Neuronal stem cell (in vitro differentiated cells): ENCODE measurements at regions not wholly inside any gene's neighbourhood (a gene's known extent, or its start where the extent isn't known, plus 50 kb on each side); places are given as distances from the start of the nearest gene placed in this dataset.

ENCODE experiments used
- DNase-seq: peaks from one replicate; pipeline ENCODE4 v3.0.0-alpha.2; 2013; ENCODE audit warnings: low spot score
- H2AFZ ChIP-seq: one replicate; pipeline ENCODE4 v1.6.1; 2013; ENCODE audit warnings: mild to moderate bottlenecking, low read length, inconsistent platforms
- H2AK5ac ChIP-seq: 2 replicates; pipeline ENCODE4 v1.6.1; 2013; ENCODE audit warnings: low read depth, mild to moderate bottlenecking, inconsistent platforms, low read length, moderate library complexity, mixed read lengths
- H2BK120ac ChIP-seq: 2 replicates; pipeline ENCODE4 v1.6.1; 2013; ENCODE audit warnings: low read depth, mild to moderate bottlenecking, inconsistent platforms, low read length, moderate library complexity, mixed read lengths
- H2BK12ac ChIP-seq: one replicate; pipeline ENCODE4 v1.6.1; 2013; ENCODE audit warnings: low read length, inconsistent platforms
- H2BK15ac ChIP-seq: 2 replicates; pipeline ENCODE4 v1.6.1; 2013; ENCODE audit warnings: mild to moderate bottlenecking, low read length, inconsistent platforms, mixed read lengths
- H2BK5ac ChIP-seq: one replicate; pipeline ENCODE4 v1.6.1; 2013; ENCODE audit warnings: inconsistent platforms, mild to moderate bottlenecking, low read length, moderate library complexity
- H3K14ac ChIP-seq: one replicate; pipeline ENCODE4 v1.6.1; 2013; ENCODE audit warnings: low read length, inconsistent platforms
- H3K18ac ChIP-seq: 2 replicates; pipeline ENCODE4 v1.6.1; 2013; ENCODE audit warnings: low read length, inconsistent platforms
- H3K23ac ChIP-seq: 2 replicates; pipeline ENCODE4 v1.6.1; 2013; ENCODE audit warnings: low read depth, mild to moderate bottlenecking, mixed read lengths, low read length, inconsistent platforms; ENCODE audit not compliant: poor library complexity
- H3K27ac ChIP-seq: replicated peaks from 3 replicates; pipeline ENCODE4 v1.5.1; 2013; ENCODE audit warnings: low read length, inconsistent platforms
- H3K27me3 ChIP-seq, 3 experiments: 2 replicates each; pipeline ENCODE4 v1.6.1; 2013; ENCODE audit warnings: low read length in 3 of 3, mild to moderate bottlenecking in 2 of 3, inconsistent platforms in 1 of 3, low read depth in 1 of 3, mixed read lengths in 1 of 3, moderate library complexity in 1 of 3; ENCODE audit not compliant: control insufficient read depth in 3 of 3, insufficient read depth in 3 of 3
- H3K36me3 ChIP-seq, 2 donors: replicated peaks in 1 of 2; 2 replicates each; pipeline ENCODE4 v1.6.1; 2013; ENCODE audit warnings: low read length in 2 of 2; ENCODE audit not compliant: control insufficient read depth in 2 of 2, insufficient read depth in 2 of 2
- H3K4ac ChIP-seq: 2 replicates; pipeline ENCODE4 v1.6.1; 2013; ENCODE audit warnings: inconsistent platforms, mild to moderate bottlenecking, low read length, moderate library complexity
- H3K4me1 ChIP-seq, 2 donors: 1 replicate in 1 of 2; 2 replicates in 1 of 2; pipeline ENCODE4 v1.6.1; 2013; ENCODE audit warnings: low read length in 2 of 2, low read depth in 1 of 2; ENCODE audit not compliant: control insufficient read depth in 2 of 2, insufficient read depth in 1 of 2
- H3K4me2 ChIP-seq: one replicate; pipeline ENCODE4 v1.6.1; 2013; ENCODE audit warnings: mild to moderate bottlenecking, low read length, inconsistent platforms; ENCODE audit not compliant: insufficient read depth, poor library complexity, severe bottlenecking
- H3K4me3 ChIP-seq, 2 donors: 2 replicates each; pipeline ENCODE4 v1.5.1; 2013; ENCODE audit warnings: low read length in 2 of 2, mild to moderate bottlenecking in 2 of 2, inconsistent platforms in 1 of 2, moderate library complexity in 1 of 2
- H3K79me1 ChIP-seq: one replicate; pipeline ENCODE4 v1.6.1; 2013; ENCODE audit warnings: low read depth, mild to moderate bottlenecking, inconsistent platforms, low read length, moderate library complexity
- H3K9ac ChIP-seq: one replicate; pipeline ENCODE4 v1.6.1; 2013; ENCODE audit warnings: mild to moderate bottlenecking, low read depth, low read length, inconsistent platforms; ENCODE audit not compliant: poor library complexity
- H3K9me3 ChIP-seq, 2 donors: replicated peaks in 1 of 2; 2 replicates each; pipeline versions ENCODE3 to v1.6.1; 2013; ENCODE audit warnings: low read length in 2 of 2, mild to moderate bottlenecking in 2 of 2, inconsistent platforms in 1 of 2, low read depth in 1 of 2, mixed read lengths in 1 of 2, moderate library complexity in 1 of 2; ENCODE audit not compliant: control insufficient read depth in 2 of 2, insufficient read depth in 1 of 2
- H4K8ac ChIP-seq: one replicate; pipeline ENCODE4 v1.6.1; 2013; ENCODE audit warnings: low read depth, mild to moderate bottlenecking, inconsistent platforms, low read length, moderate library complexity
- H4K91ac ChIP-seq: one replicate; pipeline ENCODE4 v1.6.1; 2013; ENCODE audit warnings: low read length, low read depth, mild to moderate bottlenecking, inconsistent platforms; ENCODE audit not compliant: poor library complexity
- WGBS, 2 donors: extraction: QIAGEN DNeasy Blood & Tissue Kit; methylation state at CpG; one replicate each; pipeline ENCODE4 v1.1.7; 2013; ENCODE audit warnings: missing lambda C conversion rate in 2 of 2, mixed read lengths in 1 of 2; ENCODE audit not compliant: insufficient read length in 2 of 2, insufficient replicate concordance in 1 of 2; ENCODE audit errors: extremely low coverage in 2 of 2; 5-methylcytosine and 5-hydroxymethylcytosine counted together

DNA sequence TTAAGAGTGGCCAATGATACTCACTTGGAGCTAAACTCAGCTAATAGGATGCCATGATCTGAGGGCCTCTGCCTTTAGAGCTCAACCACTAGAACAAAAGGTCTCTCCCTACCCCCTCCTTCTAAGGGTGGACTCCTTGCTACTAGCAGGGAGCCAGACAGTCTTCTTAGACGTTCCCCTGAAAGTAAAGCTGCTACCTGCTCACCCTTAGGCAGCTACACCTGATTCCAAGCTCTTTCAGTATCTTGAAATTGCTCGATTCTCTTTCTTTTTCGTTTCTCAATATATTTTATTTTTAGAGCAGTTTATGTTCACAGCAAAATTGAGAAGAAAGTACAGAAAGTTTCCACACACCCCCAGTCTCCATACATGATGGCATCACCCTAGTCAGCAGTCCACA is 112.6 kb upstream of the KCNJ15 start:
- Histone ChIP-seq H2BK12ac (no peak overlapping the region), H3K4ac (no peak overlapping the region), H3K18ac (no peak overlapping the region), H3K4me3 (no peak overlapping the region), H3K9me3 (no peaks in the 10 kb centered on the region), H2AK5ac (no peak overlapping the region), H2BK120ac (no peak overlapping the region), H3K14ac (no peak overlapping the region), H3K23ac (no peak overlapping the region), H3K4me2 (no peak overlapping the region), H3K36me3 (no peaks in the 10 kb centered on the region), H3K4me1 (no peaks in the 10 kb centered on the region), H2AFZ (no peak overlapping the region), H3K79me1 (no peaks in the 10 kb centered on the region), H4K8ac (no peak overlapping the region), H2BK15ac (peak overlapping the region; percentile 7), H3K27me3 (no peaks in the 10 kb centered on the region), H4K91ac (no peak overlapping the region), H2BK5ac (no peak overlapping the region), H3K9ac (no peak overlapping the region), H3K27ac (no peak overlapping the region)
- no peak for DNase-seq
- no CpG with 5 or more reads among the region's 3 CpGs for WGBS, 2 donors

GRCh38 chr21:38145104-38145503 is 111.7 kb upstream of the KCNJ15 start:
- Histone ChIP-seq H2BK5ac (no peak overlapping the region), H3K9ac (no peak overlapping the region), H3K9me3 (no peaks in the 10 kb centered on the region), H3K18ac (no peak overlapping the region), H2AFZ (no peak overlapping the region), H2AK5ac (no peak overlapping the region), H3K4me1 (no peaks in the 10 kb centered on the region), H3K36me3 (no peaks in the 10 kb centered on the region), H3K4me3 (no peak overlapping the region), H3K27me3 (no peaks in the 10 kb centered on the region), H3K23ac (no peak overlapping the region), H2BK120ac (no peak overlapping the region), H3K4me2 (no peak overlapping the region), H2BK12ac (no peak overlapping the region), H4K8ac (no peak overlapping the region), H3K79me1 (no peaks in the 10 kb centered on the region), H3K27ac (no peak overlapping the region), H3K4ac (no peak overlapping the region), H4K91ac (no peak overlapping the region), H3K14ac (no peak overlapping the region), H2BK15ac (no peak overlapping the region)
- no peak for DNase-seq

DNA sequence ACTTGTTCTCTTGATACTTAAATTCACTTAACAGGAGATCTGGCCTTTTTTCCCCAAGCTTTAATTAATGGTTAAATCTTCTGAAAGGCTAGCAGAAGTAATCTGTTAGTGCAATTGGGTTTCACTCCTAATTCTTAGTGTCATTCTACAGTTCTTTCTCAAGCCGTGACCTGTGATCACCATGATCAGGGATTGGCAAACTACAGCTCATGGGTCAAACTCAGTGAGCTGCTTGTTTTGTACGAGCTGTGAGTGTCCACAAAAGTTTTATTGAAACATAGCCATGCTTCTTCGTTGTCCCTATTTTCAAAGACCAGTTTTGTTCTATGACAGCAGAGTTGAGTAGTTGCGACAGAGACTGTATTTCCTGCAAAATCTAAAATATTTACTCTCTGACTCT is 109.4 kb upstream of the KCNJ15 start:
- no peaks in the 10 kb centered on the region for H3K36me3 ChIP-seq
- H2BK120ac ChIP-seq = no peak overlapping the region
- no peak overlapping the region for H3K4me3 ChIP-seq
- H2AFZ ChIP-seq = no peak overlapping the region
- no peak for DNase-seq
- H2BK15ac ChIP-seq = no peak overlapping the region
- H4K8ac ChIP-seq = no peak overlapping the region
- H3K79me1 ChIP-seq = no peaks in the 10 kb centered on the region
- H3K27me3 ChIP-seq = no peaks in the 10 kb centered on the region
- H3K27ac ChIP-seq = no peak overlapping the region
- H3K4me1 ChIP-seq = no peaks in the 10 kb centered on the region
- no peak overlapping the region for H2BK5ac ChIP-seq
- no peak overlapping the region for H2AK5ac ChIP-seq
- H3K14ac ChIP-seq = no peak overlapping the region
- no peak overlapping the region for H3K4ac ChIP-seq
- no peak overlapping the region for H3K23ac ChIP-seq
- no peak overlapping the region for H3K4me2 ChIP-seq
- H3K9ac ChIP-seq = no peak overlapping the region
- H3K18ac ChIP-seq = no peak overlapping the region
- WGBS, 2 donors = no CpG with 5 or more reads among the region's 4 CpGs
- no peak overlapping the region for H4K91ac ChIP-seq
- H3K9me3 ChIP-seq = no peaks in the 10 kb centered on the region
- H2BK12ac ChIP-seq = no peak overlapping the region

DNA sequence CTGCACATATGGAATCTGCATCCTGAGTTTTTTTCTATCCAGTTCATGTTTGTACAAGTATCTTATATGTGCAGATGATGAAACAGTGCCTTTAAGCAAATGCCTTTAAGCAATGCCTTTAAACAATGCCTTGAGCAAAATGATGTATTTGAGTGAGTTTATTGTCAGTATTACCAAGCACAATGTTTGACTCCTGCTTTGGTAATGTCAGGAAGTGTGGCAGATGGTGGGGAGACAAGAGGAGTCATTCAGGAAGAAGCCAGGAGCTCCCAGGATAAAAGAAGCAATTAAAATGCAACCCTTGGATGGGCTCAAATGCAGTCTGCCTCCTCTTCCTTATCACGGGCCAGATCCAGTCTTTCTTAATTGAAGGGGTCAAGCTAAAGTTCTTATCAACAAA is 108.7 kb upstream of the KCNJ15 start:
- Histone ChIP-seq H2BK12ac (no peak overlapping the region), H3K4ac (no peak overlapping the region), H2AFZ (no peak overlapping the region), H3K18ac (no peak overlapping the region), H3K14ac (no peak overlapping the region), H3K9ac (no peak overlapping the region), H3K27ac (no peak overlapping the region), H3K4me3 (no peak overlapping the region), H3K23ac (no peak overlapping the region), H3K4me2 (no peak overlapping the region), H3K27me3 (no peaks in the 10 kb centered on the region), H3K9me3 (no peaks in the 10 kb centered on the region), H2BK15ac (no peak overlapping the region), H2AK5ac (no peak overlapping the region), H3K79me1 (no peaks in the 10 kb centered on the region), H4K91ac (no peak overlapping the region), H3K4me1 (no peaks in the 10 kb centered on the region), H2BK120ac (no peak overlapping the region), H4K8ac (no peak overlapping the region), H3K36me3 (no peaks in the 10 kb centered on the region), H2BK5ac (no peak overlapping the region)
- no peak for DNase-seq
- WGBS, 2 donors = no CpG with 5 or more reads among the region's 1 CpG
